IPS DF 6.9 (cell line): ENCODE measurements at regions not wholly inside any gene's neighbourhood (a gene's known extent, or its start where the extent isn't known, plus 50 kb on each side); places are given as distances from the start of the nearest gene placed in this dataset.
"Not testable (repeated sequence)": the region's sequence is repeated elsewhere in the genome, so short reads cannot be mapped to it uniquely, and the experiment has no call there.

Experiments used
- DNase-seq: peaks from one replicate; pipeline ENCODE4 v3.0.0-alpha.2; 2013; ENCODE audit warnings: low read depth, low spot score
- H3K27ac ChIP-seq: one replicate; pipeline ENCODE4 v1.5.1; 2013; ENCODE audit warnings: low read length, control low read depth
- H3K27me3 ChIP-seq: 2 replicates; pipeline ENCODE4 v1.6.1; 2013; ENCODE audit warnings: mild to moderate bottlenecking, low read length; ENCODE audit not compliant: control insufficient read depth, insufficient read depth
- H3K36me3 ChIP-seq: 2 replicates; pipeline ENCODE4 v1.6.1; 2013; ENCODE audit warnings: low read length; ENCODE audit not compliant: control insufficient read depth, insufficient read depth
- H3K4me1 ChIP-seq: 2 replicates; pipeline ENCODE4 v1.6.1; 2013; ENCODE audit warnings: low read length; ENCODE audit not compliant: control insufficient read depth, insufficient read depth
- H3K4me3 ChIP-seq: 2 replicates; pipeline ENCODE4 v1.5.1; 2013; ENCODE audit warnings: mild to moderate bottlenecking, low read length
- H3K9me3 ChIP-seq: 2 replicates; pipeline ENCODE4 v1.6.1; 2013; ENCODE audit warnings: low read length, inconsistent platforms; ENCODE audit not compliant: control insufficient read depth, insufficient read depth
- WGBS: extraction: QIAGEN DNeasy Blood & Tissue Kit; methylation state at CpG from one replicate; pipeline ENCODE4 v1.1.7; 2013; ENCODE audit warnings: mixed read lengths, missing lambda C conversion rate; ENCODE audit not compliant: insufficient read length, insufficient coverage; 5-methylcytosine and 5-hydroxymethylcytosine counted together

GRCh38 chr1:224011751-224012150 lies 102.2 kb upstream of the FBXO28 start:
- 100% methylated on average over 1 of the region's 7 CpGs for WGBS

DNA sequence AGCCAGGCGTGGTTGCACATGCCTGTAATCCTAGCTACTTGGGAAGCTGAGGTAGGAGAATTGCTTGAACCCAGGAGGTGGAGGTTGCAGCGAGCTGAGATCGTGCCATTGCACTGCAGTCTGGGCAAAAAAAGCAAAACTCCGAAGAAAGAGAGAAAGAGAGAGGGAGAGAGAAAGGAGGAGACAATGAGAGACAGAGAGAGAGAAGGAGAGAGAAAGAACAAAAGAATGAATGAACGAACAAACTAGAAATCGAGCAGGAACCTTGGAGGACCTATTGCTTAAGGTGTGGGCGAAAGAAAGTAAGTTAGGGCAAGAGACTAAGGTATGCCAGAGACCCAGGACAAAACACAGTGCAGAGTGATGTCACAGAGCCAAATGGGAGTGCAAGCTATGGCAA lies 102.8 kb upstream of the FBXO28 start:
- H3K4me3 ChIP-seq, H3K27ac ChIP-seq, H3K27me3 ChIP-seq, H3K9me3 ChIP-seq, H3K36me3 ChIP-seq, H3K4me1 ChIP-seq, DNase-seq: not testable (repeated sequence)
- WGBS, result no CpG with 5 or more reads among the region's 7 CpGs

More at GRCh38 chr1:224011751-224012150, 102.2 kb upstream of the FBXO28 start:
- H3K9me3 ChIP-seq, DNase-seq, H3K27me3 ChIP-seq, H3K4me3 ChIP-seq, H3K36me3 ChIP-seq, H3K27ac ChIP-seq, H3K4me1 ChIP-seq: not testable (repeated sequence)

DNA sequence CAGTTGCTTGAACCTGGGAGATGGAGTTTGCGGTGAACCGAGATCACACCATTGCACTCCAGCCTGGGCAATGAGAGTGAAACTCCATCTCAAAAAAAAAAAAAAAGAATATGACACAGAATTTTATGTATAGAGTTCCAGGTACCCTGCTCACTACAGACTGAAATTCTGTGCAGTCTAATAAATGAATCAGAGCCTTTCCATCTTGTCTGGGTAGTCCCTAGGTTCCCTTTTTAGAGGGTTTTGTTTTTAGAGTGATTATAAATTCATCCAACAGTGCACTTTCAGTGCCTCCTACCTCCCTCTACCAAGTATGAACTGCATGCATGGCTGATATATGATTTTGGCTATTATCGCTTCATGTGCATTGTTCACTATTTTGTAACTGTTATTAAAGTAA lies 107.9 kb upstream of the FBXO28 start:
- H3K27ac ChIP-seq, H3K27me3 ChIP-seq, H3K4me1 ChIP-seq, H3K4me3 ChIP-seq, H3K36me3 ChIP-seq, H3K9me3 ChIP-seq, DNase-seq: not testable (repeated sequence)
- no CpG with 5 or more reads among the region's 3 CpGs for WGBS

DNA sequence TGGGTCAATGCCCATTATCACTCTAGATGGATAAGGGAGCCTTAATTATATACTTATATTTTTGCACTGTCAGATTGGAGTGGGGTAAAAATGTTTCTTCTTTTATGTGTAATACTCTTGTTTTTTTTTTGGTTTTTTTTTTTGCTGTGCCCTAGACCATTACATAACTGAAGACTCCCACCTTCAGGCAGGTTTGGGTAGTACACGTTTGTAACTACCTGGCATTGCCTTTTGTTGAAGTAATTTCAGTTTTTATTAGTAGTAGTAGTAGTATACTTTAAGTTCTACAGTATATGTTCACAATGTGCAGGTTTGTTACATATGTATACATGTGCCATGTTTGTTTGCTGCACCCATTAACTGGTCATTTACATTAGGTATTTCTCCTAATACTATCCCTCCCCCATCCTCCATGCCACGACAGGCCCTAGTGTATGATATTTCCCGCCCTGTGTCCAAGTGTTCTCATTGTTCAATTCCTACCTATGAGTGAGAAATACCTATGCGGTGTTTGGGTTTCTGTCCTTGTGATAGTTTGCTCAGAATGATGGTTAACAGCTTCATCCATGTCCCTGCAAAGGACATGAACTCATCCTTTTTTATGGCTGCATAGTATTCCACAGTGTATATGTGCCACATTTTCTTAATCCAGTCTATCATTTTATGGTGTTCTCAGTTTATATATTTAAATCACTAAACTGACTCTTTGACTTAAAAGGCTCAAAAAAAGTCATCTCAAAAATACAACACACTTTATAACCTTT lies 109.2 kb upstream of the FBXO28 start:
- H3K27ac ChIP-seq, DNase-seq, H3K4me3 ChIP-seq, H3K36me3 ChIP-seq, H3K27me3 ChIP-seq, H3K9me3 ChIP-seq, H3K4me1 ChIP-seq: not testable (repeated sequence)
- WGBS, result no CpG with 5 or more reads among the region's 4 CpGs

DNA sequence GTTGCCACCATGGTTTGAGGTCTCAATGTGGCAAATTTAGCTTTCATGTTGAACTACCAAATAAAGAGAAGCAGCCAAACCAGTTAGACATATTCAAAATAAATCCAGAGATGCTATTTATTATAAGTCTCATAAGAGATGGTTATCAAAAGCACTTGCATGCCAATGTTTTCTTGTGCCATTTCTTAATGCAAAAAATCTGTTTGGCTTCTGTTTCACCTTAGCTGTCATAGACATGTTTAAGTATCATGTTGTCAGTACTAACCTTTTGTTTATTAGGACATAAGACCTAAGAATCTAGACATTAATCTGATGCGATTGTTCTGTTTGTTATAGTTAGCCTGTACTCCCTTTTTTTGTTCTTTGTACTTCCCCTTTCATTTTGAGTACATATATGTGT lies 110.0 kb upstream of the FBXO28 start:
- WGBS, result no CpG with 5 or more reads among the region's 1 CpG
- H3K36me3 ChIP-seq, H3K9me3 ChIP-seq, DNase-seq, H3K27ac ChIP-seq, H3K4me1 ChIP-seq, H3K4me3 ChIP-seq, H3K27me3 ChIP-seq: not testable (repeated sequence)

GRCh38 chr1:224001757-224002156 lies 112.2 kb upstream of the FBXO28 start:
- H3K27ac ChIP-seq, H3K4me1 ChIP-seq, H3K9me3 ChIP-seq, H3K27me3 ChIP-seq, H3K4me3 ChIP-seq, H3K36me3 ChIP-seq, DNase-seq: not testable (repeated sequence)
- WGBS, result no CpG with 5 or more reads among the region's 2 CpGs

- not testable (repeated sequence) for DNase-seq, H3K27me3 ChIP-seq, H3K36me3 ChIP-seq, H3K9me3 ChIP-seq, H3K4me3 ChIP-seq, H3K27ac ChIP-seq, H3K4me1 ChIP-seq
- no CpG with 5 or more reads among the region's 4 CpGs for WGBS
Measured at GRCh38 chr1:223999761-224000160, 114.2 kb upstream of the FBXO28 start.

DNA sequence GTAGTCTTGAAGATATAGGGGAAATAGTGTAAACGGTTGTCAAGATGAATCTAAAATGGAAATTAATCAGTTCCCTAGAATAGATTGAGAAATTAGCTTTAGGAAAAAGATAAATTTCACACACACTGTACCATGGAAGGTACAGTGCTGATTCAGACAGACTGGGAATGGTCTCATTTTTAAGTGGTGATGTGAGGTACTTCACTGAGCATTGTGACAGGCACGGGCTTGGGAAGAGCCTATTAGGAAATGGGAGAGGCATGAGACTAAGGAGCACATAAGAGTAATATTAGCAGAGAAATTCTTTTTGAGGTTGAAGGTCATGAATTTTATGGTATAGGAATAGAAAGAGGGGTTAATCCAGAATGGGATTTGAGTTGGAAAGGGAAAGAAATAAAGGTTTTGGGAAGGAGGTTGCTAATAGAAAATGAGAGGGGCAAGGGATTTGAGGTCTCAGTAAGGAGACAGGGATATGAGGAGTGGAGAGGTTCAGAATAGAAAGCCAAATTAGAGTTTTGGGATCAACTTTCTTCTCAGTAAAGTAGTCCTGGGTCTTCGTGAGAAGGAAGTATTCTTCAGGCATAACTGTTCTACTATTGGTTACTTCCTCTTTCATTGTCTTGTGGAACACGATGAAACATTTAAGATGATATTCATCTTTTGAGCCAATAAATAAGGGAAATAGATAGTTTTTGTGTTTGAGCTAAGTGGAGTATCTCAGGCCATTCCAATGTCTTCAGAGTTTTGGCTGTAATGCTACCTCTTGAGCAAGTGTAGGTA lies 115.0 kb upstream of the FBXO28 start:
- not testable (repeated sequence) for DNase-seq
- no CpG with 5 or more reads among the region's 4 CpGs for WGBS

GRCh38 chr1:223996376-223996775 lies 117.5 kb upstream of the FBXO28 start:
- H3K4me1 ChIP-seq, H3K4me3 ChIP-seq, H3K9me3 ChIP-seq, H3K27me3 ChIP-seq, H3K27ac ChIP-seq, DNase-seq, H3K36me3 ChIP-seq: not testable (repeated sequence)
- no CpG with 5 or more reads among the region's 2 CpGs for WGBS

More for the DNA sequence above, 115.0 kb upstream of the FBXO28 start:
- H3K27me3 ChIP-seq, H3K36me3 ChIP-seq, H3K4me1 ChIP-seq, H3K27ac ChIP-seq, H3K4me3 ChIP-seq, H3K9me3 ChIP-seq: not testable (repeated sequence)

GRCh38 chr1:223992456-223993246 lies 121.3 kb upstream of the FBXO28 start:
- no CpG with 5 or more reads among the region's 70 CpGs for WGBS
- H3K4me1 ChIP-seq, H3K27me3 ChIP-seq, H3K9me3 ChIP-seq, H3K36me3 ChIP-seq, H3K27ac ChIP-seq: not testable (repeated sequence)
- H3K4me3 ChIP-seq, result peak overlapping the region; percentile 73; the same call in 1 of the 2 replicates
- peak; percentile 90 for DNase-seq
